GM19455 (cell line): ENCODE measurements at regions not wholly inside any gene's neighbourhood (a gene's known extent, or its start where the extent isn't known, plus 50 kb on each side); places are given as distances from the start of the nearest gene placed in this dataset.
A peak's percentile ranks its signal among the peaks of the same experiment; 100 is the strongest.

Experiments used
- ATAC-seq: cut with Tn5 transposase; IDR thresholded peaks from one replicate; pipeline ENCODE4 v1.9.1; 2021; ENCODE audit not compliant: unreplicated experiment

DNA sequence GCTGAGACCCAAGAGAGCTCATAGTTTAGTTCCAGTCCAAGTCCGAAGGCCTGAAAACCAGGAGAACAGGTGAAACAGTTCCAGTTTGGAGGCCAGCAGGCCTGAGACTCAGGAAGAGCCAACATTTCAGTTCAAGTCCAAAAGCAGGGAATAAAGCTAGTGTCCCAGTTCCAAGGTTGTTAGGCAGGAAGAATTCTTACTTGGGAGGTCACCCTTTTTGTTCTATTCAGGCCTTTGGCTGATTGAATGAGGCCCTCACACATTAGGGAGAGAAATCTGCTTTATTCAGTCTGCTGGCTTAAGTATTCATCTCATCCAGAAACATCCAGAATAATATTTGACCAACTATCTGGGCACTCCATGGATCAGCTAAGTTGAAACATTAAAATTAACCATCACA lies 294.6 kb downstream of the PCNX1 start:
- ATAC-seq = no peak

DNA sequence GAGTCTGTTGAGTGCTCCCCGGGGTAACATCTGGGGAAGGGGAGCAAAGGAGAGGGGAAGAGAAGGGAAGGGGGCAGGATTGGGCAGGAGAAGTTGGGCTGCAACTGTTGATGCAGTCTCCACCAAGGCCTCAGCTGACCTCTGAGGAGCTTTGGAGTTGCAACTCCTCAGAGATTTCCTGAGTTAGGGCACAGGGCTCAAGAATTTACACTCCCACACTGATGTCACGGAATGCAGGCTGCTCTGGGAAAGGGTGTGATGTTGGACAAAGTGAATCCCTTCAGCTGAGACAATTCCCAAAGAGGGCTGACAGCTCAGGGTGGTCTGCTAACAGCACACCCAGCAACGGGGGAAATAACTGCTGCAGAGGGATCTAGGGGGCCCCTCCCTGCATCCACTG lies 295.6 kb downstream of the PCNX1 start:
- ATAC-seq = no peak

GRCh38 chr14:71203306-71203705 lies 296.0 kb downstream of the PCNX1 start:
- no peak for ATAC-seq

DNA sequence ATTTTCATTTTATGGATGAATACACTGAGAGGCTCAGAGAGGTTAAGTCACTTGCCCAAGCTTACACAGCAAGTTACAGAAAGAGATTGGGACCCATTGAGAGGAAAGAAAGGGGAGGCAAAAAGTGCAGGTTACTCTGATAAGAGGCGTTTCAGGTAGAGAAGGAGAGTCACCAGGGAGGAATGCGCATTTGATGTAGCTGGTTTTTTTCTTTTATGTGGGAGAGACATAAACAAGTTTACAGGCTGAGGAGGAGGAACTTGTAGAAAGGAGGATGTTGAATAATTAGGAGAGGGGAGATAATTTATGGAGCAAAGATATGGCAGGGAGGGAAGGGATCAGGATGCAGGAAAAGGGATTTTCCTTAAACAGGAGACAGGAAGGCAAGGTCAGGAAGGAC lies 297.0 kb downstream of the PCNX1 start:
- no peak for ATAC-seq

- ATAC-seq = no peak
These were observed 297.5 kb downstream of the PCNX1 start for GRCh38 chr14:71204768-71205167.

DNA sequence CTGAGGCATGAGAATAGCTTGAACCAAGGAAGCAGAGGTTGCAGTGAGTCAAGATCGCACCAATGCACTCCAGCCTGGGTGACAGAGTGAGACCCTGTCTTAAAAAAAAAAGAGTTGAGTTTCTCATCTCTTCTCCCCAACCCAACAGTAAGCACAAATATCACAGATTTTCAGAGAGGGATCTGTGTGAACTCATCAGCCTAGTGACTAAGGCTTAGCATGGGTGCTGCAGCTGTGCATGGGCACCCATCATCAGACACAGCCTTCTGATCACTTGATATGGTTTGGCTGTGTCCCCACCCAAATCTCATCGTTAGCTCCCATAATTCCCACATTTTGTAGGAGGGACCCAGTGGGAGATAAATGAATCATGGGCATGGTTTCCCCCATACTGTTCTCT lies 298.9 kb downstream of the PCNX1 start:
- no peak for ATAC-seq

GRCh38 chr14:71206766-71207371 lies 299.6 kb downstream of the PCNX1 start:
- ATAC-seq = no peak

DNA sequence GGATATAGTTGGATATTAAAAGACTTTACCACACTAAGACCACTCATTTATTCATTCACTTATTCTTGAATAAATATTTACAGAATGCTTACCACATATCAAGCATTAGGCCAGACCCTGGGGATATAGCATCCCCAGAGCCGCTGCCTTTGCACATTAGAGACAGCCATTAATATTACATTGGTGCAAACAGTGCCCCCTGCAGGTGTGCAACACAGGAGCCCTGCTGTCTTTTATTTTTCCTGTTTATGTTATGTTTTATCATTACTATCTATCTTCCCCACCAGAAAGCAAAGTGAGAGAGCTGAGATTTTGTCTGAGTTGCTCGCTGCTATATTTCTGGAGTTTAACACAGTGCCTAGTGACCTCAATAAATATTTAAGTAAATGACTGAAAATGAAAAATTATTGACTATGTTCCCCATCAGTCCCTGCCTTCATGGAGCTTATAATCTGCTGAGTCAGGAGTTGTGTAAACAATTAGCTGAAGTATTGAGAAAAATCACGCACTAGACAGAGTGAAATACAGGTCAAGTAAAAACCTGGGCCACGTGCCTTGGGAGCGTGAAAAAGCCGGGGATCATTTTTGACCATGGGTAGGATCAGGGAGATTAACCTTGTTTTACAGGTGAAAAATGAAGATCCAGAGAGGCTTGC lies 301.6 kb downstream of the PCNX1 start:
- ATAC-seq = no peak

- no peak for ATAC-seq
These were observed 302.6 kb downstream of the PCNX1 start for GRCh38 chr14:71209888-71210287.

DNA sequence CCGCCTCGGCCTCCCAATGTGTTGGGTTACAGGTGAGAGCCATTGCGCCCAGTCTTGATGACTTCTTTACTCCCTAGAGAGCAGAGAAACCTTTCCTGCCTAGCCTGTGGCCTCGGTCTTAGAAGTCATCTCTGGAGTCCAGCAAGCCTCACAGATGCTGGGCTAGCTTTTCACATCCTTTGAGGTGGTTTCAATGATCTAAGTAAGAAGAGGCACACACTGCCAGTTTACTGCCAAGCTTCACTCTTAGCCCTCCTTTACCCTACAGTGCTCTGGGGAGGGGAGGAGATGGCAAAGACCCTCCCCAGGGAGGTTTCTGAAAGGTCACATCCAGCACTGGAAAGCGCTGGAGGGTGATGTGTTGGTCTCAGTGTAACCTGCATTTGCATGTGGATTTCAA lies 304.8 kb downstream of the PCNX1 start:
- ATAC-seq = no peak

GRCh38 chr14:71212683-71213107 lies 305.4 kb downstream of the PCNX1 start:
- ATAC-seq = no peak

DNA sequence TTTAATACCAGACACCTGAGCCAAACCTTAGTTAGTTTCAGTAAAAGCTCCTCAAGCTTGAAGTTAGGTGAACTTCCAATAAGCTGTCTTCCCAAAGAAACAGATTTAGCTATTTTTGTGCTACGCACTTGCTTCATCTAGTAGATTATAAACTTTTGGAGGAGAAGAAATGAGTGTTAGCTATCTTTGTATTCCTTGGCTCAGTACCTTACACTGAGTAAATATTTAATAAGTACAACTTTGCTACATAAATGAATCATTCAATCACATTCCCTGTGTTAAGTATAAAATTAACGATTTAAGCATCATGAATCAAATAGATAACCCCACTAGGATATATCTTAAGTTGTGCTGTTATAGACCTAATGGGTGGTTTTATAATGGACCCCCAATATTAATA lies 307.0 kb downstream of the PCNX1 start:
- ATAC-seq = no peak

- no peak for ATAC-seq
These were observed 313.2 kb downstream of the PCNX1 start for GRCh38 chr14:71220462-71220861.

GRCh38 chr14:71221119-71221518 lies 313.9 kb downstream of the PCNX1 start:
- ATAC-seq = no peak

- no peak for ATAC-seq
These were observed 317.9 kb downstream of the PCNX1 start for GRCh38 chr14:71225113-71225512.

DNA sequence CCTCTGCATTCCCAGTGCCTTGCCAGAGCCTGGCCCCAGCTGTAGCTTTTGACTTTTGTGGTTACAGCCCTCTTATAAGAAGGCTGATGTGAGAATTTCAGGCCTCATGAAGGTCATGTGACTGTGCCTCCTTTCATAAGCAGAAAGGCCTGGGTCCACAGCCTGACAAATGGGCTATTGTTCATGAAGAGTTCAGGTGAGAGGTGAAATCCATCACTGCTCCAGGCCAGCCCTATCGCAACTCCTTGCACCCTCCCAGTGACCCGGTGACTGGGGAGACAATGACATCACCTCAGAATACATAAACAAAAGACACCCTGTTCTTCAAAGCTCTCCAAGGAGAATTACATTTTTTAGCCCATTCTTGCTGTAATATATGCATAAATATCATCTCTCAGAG lies 321.5 kb downstream of the PCNX1 start:
- ATAC-seq = no peak

GRCh38 chr14:71229875-71230274 lies 322.6 kb downstream of the PCNX1 start:
- ATAC-seq = no peak

GRCh38 chr14:71230897-71231296 lies 323.6 kb downstream of the PCNX1 start:
- no peak for ATAC-seq

GRCh38 chr14:71231521-71232393 lies 324.5 kb downstream of the PCNX1 start:
- peak; percentile 86 for ATAC-seq

DNA sequence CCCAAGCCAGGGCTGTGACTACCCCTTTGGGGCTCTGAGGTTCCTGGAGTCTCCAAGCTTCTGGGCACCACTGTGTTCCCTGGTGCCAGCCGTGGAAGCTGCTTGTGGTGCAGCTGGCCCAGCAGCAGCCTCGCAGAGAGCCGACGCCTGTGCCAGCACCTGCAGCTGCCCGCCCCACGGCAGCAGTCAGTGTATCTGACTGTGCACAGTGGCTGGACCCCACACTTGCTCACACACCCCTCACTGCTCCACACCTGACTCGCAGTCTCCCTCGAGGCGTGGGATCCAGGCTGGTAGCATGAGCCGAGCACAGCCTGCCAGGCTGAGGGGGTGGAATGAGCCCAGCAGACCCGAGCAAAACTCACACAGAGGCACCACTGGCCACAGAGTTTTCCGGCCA lies 325.2 kb downstream of the PCNX1 start:
- ATAC-seq = no peak

GRCh38 chr14:71235875-71236274 lies 328.6 kb downstream of the PCNX1 start:
- ATAC-seq = no peak

- no peak for ATAC-seq
These were observed 329.2 kb downstream of the PCNX1 start for GRCh38 chr14:71236487-71236886.
